Muscle layer of duodenum (tissue), 2 donors: ENCODE measurements at regions not wholly inside any gene's neighbourhood (a gene's known extent, or its start where the extent isn't known, plus 50 kb on each side); places are given as distances from the start of the nearest gene placed in this dataset.
"Not testable (repeated sequence)": the region's sequence is repeated elsewhere in the genome, so short reads cannot be mapped to it uniquely, and the experiment has no call there.

Source experiments
- H3K27ac ChIP-seq: one replicate; pipeline ENCODE4 v1.7.0; 2013; ENCODE audit warnings: mild to moderate bottlenecking, low read length
- H3K27me3 ChIP-seq: one replicate; pipeline ENCODE4 v1.7.0; 2013; ENCODE audit warnings: low read depth, mild to moderate bottlenecking, control low read depth, low read length
- H3K36me3 ChIP-seq, 2 donors: one replicate each; pipeline ENCODE4 v1.7.0; 2013; ENCODE audit warnings: low read length in 2 of 2, control low read depth in 1 of 2, mild to moderate bottlenecking in 1 of 2; ENCODE audit not compliant: insufficient read depth in 2 of 2, control insufficient read depth in 1 of 2
- H3K4me1 ChIP-seq, 2 donors: one replicate each; pipeline ENCODE4 v1.7.0; 2013; ENCODE audit warnings: low read length in 2 of 2, mild to moderate bottlenecking in 2 of 2, control low read depth in 1 of 2, moderate library complexity in 1 of 2; ENCODE audit not compliant: insufficient read depth in 2 of 2, control insufficient read depth in 1 of 2
- H3K4me3 ChIP-seq, 2 donors: one replicate each; pipeline ENCODE4 v1.7.0; 2013; ENCODE audit warnings: low read length in 2 of 2, low read depth in 1 of 2, mild to moderate bottlenecking in 1 of 2
- H3K9me3 ChIP-seq, 2 donors: one replicate each; pipeline ENCODE4 v1.7.0; 2013; ENCODE audit warnings: low read length in 2 of 2, control low read depth in 1 of 2, mild to moderate bottlenecking in 1 of 2; ENCODE audit not compliant: control insufficient read depth in 1 of 2
- donor health status: healthy.

DNA sequence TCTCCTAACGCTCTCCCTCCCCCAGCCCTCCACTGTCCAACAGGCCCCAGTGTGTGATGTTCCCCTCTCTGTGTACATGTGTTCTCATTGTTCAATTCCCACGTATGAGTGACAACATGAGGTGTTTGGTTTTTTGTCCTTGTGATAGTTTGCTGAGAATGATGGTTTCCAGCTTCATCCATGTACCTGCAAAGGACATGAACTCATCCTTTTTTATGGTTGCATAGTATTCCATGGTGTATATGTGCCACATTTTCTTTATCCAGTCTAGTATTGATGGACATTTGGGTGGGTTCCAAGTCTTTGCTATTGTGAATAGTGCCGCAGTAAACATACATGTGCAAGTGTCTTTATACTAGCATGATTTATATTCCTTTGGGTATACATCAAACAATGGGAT is 347.4 kb downstream of the MAGEE1 start:
- H3K27ac ChIP-seq, H3K36me3 ChIP-seq, H3K4me1 ChIP-seq, H3K27me3 ChIP-seq, H3K4me3 ChIP-seq, H3K9me3 ChIP-seq: not testable (repeated sequence)

DNA sequence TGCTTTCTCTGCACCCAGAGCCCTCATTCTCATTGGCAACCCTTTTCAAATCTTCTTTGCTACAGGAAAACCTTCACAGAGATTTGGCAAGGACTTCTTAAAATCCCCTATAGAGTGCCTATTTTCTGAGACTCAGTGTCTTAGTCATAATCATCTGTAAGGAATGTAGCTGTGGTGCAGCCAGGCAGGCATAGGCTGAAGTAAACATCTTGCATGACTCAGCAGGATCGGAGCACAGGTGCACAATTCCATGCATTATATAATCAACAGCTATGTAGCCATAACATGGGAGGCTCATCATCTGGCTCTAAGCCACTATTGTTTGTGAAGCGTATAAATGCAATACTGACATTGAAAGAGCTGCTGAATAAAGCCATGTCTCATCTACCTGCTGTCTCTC is 368.8 kb downstream of the MAGEE1 start:
- no peaks in the 10 kb centered on the region for H3K9me3 ChIP-seq
- H3K36me3 ChIP-seq, result no peaks in the 10 kb centered on the region
- no peak overlapping the region for H3K4me3 ChIP-seq
- H3K4me1 ChIP-seq, result no peaks in the 10 kb centered on the region
- H3K27ac ChIP-seq, result no peak overlapping the region
- no peaks in the 10 kb centered on the region for H3K27me3 ChIP-seq

- H3K9me3 ChIP-seq, result no peaks in the 10 kb centered on the region
- no peaks in the 10 kb centered on the region for H3K36me3 ChIP-seq
- no peak overlapping the region for H3K27ac ChIP-seq
These were observed 375.2 kb downstream of the MAGEE1 start for GRCh38 chrX:76802708-76803107.

GRCh38 chrX:76815754-76816153 is 388.2 kb downstream of the MAGEE1 start:
- no peaks in the 10 kb centered on the region for H3K27me3 ChIP-seq
- H3K9me3 ChIP-seq, result no peaks in the 10 kb centered on the region
- no peak overlapping the region for H3K4me3 ChIP-seq

More at GRCh38 chrX:76802708-76803107, 375.2 kb downstream of the MAGEE1 start:
- Histone ChIP-seq H3K27me3 (no peaks in the 10 kb centered on the region), H3K4me3 (no peak overlapping the region), H3K4me1 (no peaks in the 10 kb centered on the region)

DNA sequence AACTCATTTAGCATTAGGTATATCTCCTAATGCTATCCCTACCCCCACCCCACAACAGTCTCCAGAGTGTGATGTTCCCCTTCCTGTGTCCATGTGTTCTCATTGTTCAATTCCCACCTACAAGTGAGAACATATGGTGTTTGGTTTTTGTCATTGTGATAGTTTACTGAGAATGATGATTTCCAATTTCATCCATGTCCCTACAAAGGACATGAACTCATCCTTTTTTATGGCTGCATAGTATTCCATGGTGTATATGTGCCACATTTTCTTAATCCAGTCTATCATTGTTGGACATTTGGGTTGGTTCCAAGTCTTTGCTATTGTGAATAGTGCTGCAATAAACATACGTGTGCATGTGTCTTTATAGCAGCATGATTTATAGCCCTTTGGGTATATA is 389.8 kb downstream of the MAGEE1 start:
- not testable (repeated sequence) for H3K9me3 ChIP-seq, H3K27ac ChIP-seq, H3K4me1 ChIP-seq, H3K4me3 ChIP-seq, H3K36me3 ChIP-seq, H3K27me3 ChIP-seq

More at GRCh38 chrX:76815754-76816153, 388.2 kb downstream of the MAGEE1 start:
- Histone ChIP-seq H3K4me1 (no peaks in the 10 kb centered on the region), H3K27ac (no peak overlapping the region), H3K36me3 (no peaks in the 10 kb centered on the region)

DNA sequence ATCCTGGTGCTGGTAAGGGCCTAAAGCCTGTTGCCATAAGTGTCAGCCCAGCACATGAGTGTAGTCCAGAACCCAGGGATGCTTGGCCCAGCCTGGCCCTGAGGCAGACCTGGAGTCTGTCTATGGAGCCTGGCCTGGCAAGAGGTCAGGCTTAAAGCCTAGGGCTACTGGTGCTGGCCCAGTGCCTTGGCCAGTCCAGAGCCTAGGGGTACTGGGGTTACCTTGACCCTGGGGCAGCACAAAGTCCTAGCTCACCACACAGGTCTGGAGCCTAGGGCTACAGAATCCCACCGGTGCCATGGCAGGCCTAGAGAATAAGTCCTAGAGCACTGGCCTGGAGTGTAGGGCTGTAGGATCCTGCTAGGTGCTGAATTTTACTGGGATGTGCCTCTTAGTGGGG is 393.8 kb downstream of the MAGEE1 start:
- no peaks in the 10 kb centered on the region for H3K9me3 ChIP-seq
- no peaks in the 10 kb centered on the region for H3K36me3 ChIP-seq
- no peak overlapping the region for H3K27ac ChIP-seq
- no peaks in the 10 kb centered on the region for H3K27me3 ChIP-seq
- H3K4me1 ChIP-seq, result no peaks in the 10 kb centered on the region
- no peak overlapping the region for H3K4me3 ChIP-seq

DNA sequence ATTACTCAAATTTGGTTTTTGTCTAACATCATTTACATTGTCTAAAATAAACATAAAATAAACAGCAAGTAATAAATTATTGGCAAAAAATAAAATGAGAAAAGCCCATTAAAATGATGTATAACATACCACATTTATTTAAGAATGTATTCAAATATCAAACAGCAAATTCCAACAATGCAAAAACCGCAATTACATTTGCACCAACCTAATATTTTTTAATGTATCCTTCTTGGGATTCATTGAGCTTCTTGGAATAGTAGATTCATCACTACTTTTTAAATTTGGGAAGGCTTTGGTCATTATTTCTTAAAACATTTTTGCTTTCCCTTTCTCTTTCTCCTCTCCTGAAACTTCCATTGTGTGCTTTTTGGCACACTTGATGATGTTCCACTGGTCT is 400.2 kb downstream of the MAGEE1 start:
- no peak overlapping the region for H3K27ac ChIP-seq
- H3K27me3 ChIP-seq, result no peaks in the 10 kb centered on the region
- no peaks in the 10 kb centered on the region for H3K4me1 ChIP-seq
- H3K9me3 ChIP-seq, result no peaks in the 10 kb centered on the region
- H3K4me3 ChIP-seq, result no peak overlapping the region
- H3K36me3 ChIP-seq, result no peaks in the 10 kb centered on the region

DNA sequence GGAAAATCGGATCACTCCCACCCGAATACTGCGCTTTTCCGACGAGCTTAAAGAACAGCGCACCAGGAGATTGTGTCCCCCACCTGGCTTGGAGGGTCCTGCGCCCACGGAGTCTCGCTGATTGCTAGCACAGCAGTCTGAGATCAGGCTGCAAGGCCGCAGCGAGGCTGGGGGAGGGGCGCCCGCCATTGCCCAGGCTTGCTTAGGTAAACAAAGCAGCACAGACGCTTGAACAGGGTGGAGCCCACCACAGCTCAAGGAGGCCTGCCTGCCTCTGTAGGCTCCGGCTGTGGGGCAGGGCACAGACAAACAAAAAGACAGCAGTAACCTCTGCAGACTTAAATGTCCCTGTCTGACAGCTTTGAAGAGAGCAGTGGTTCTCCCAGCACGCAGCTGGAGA is 413.4 kb downstream of the MAGEE1 start:
- not testable (repeated sequence) for H3K36me3 ChIP-seq, H3K4me3 ChIP-seq, H3K4me1 ChIP-seq

GRCh38 chrX:76850851-76851250 is 423.3 kb downstream of the MAGEE1 start:
- no peaks in the 10 kb centered on the region for H3K36me3 ChIP-seq
- H3K4me1 ChIP-seq, result no peaks in the 10 kb centered on the region
- H3K27me3 ChIP-seq, result no peaks in the 10 kb centered on the region
- no peak overlapping the region for H3K27ac ChIP-seq
- no peak overlapping the region for H3K4me3 ChIP-seq
- H3K9me3 ChIP-seq, result peaks cover 0 to 8% of the 10 kb centered on the region in 2 donors

More for the DNA sequence above, 413.4 kb downstream of the MAGEE1 start:
- H3K27me3 ChIP-seq, H3K9me3 ChIP-seq, H3K27ac ChIP-seq: not testable (repeated sequence)

GRCh38 chrX:76862509-76862908 is 435.0 kb downstream of the MAGEE1 start:
- Histone ChIP-seq H3K27me3 (no peaks in the 10 kb centered on the region), H3K36me3 (no peaks in the 10 kb centered on the region), H3K27ac (no peak overlapping the region), H3K4me3 (no peak overlapping the region), H3K4me1 (no peaks in the 10 kb centered on the region), H3K9me3 (no peaks in the 10 kb centered on the region)

- no peaks in the 10 kb centered on the region for H3K36me3 ChIP-seq
- no peaks in the 10 kb centered on the region for H3K4me1 ChIP-seq
- H3K27me3 ChIP-seq, result no peaks in the 10 kb centered on the region
- H3K4me3 ChIP-seq, result no peak overlapping the region
- H3K27ac ChIP-seq, result no peak overlapping the region
- no peaks in the 10 kb centered on the region for H3K9me3 ChIP-seq
These were observed 466.4 kb downstream of the MAGEE1 start for GRCh38 chrX:76893930-76894329.

DNA sequence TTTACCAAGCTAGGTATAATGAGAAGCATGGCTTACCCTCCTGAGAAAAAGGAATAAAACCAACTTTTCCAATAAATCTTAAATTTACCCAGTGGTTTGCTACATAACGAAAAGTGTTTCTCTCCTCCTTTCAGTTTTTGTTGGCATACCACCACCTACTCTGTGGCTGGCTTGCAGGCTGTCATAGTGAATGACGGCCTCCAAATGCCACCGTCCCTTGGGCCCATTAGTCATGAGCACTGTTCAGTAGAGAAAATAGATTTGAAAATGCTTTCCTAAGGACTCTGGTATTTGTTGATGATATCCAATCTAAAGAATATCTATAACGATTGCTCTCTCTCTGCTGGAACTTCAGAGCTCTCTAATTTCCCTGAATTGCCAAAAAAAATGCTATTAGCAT is 488.3 kb downstream of the MAGEE1 start:
- Histone ChIP-seq H3K36me3 (no peaks in the 10 kb centered on the region), H3K27me3 (no peaks in the 10 kb centered on the region), H3K9me3 (peaks cover 0 to 3% of the 10 kb centered on the region in 2 donors), H3K27ac (no peak overlapping the region), H3K4me1 (no peaks in the 10 kb centered on the region), H3K4me3 (no peak overlapping the region)
